Activated naive CD4-positive, alpha-beta T cell treated with anti-CD3 and anti-CD28 coated beads, Interleukin-2, amount 50 U/mL, for 72 hours (primary cell): ENCODE measurements at regions not wholly inside any gene's neighbourhood (a gene's known extent, or its start where the extent isn't known, plus 50 kb on each side); places are given as distances from the start of the nearest gene placed in this dataset.

Experiments used
- ATAC-seq, 2 donors: fragments of 150-1000 bp; cut with Tn5 transposase; 2 replicates each; pipeline ENCODE4 v1.10.0; 2021; ENCODE audit warnings: mild to moderate bottlenecking in 2 of 2, moderate library complexity in 2 of 2
- DNase-seq, 2 donors: peaks; one replicate each; pipeline ENCODE4 v3.0.0; 2021 to 2022; ENCODE audit warnings: low spot score in 2 of 2
- H3K27ac Mint-ChIP-seq, 2 donors: one replicate each; pipeline ENCODE4 v1.8.0; 2022; ENCODE audit warnings: mild to moderate bottlenecking in 2 of 2, mixed read lengths in 2 of 2
- H3K36me3 Mint-ChIP-seq, 2 donors: one replicate each; pipeline ENCODE4 v1.8.0; 2022; ENCODE audit warnings: mixed read lengths in 2 of 2
- H3K9me3 Mint-ChIP-seq, 2 donors: one replicate each; pipeline ENCODE4 v1.8.0; 2022; ENCODE audit warnings: mixed read lengths in 2 of 2

- H3K9me3 Mint-ChIP-seq, result no peaks in the 10 kb centered on the region
- H3K36me3 Mint-ChIP-seq, result peaks cover 0 to 59% of the 10 kb centered on the region in 2 donors
- ATAC-seq, result peak; percentile 59 to 85
- H3K27ac Mint-ChIP-seq, result peak overlapping the region; percentile 44 to 75
- peak in 1 of 2 donors; percentile 77 for DNase-seq
These were observed 56.1 kb upstream of the FUT8 start for GRCh38 chr14:65356327-65356836.

- H3K27ac Mint-ChIP-seq, result peak overlapping the region; percentile 44 to 75
- DNase-seq, result no peak
- peaks cover 4 to 64% of the 10 kb centered on the region in 2 donors for H3K36me3 Mint-ChIP-seq
- ATAC-seq, result no peak
- no peaks in the 10 kb centered on the region for H3K9me3 Mint-ChIP-seq
These were observed 55.4 kb upstream of the FUT8 start for GRCh38 chr14:65357113-65357512.

- DNase-seq (no peak), ATAC-seq (no peak)
- Mint-ChIP-seq H3K9me3 (no peaks in the 10 kb centered on the region), H3K27ac (no peak overlapping the region), H3K36me3 (peaks cover 4 to 65% of the 10 kb centered on the region in 2 donors)
These were observed 54.8 kb upstream of the FUT8 start for GRCh38 chr14:65357689-65358088.

GRCh38 chr14:65359503-65359902 lies 53.0 kb upstream of the FUT8 start:
- peaks cover 4 to 63% of the 10 kb centered on the region in 2 donors for H3K36me3 Mint-ChIP-seq
- no peaks in the 10 kb centered on the region for H3K9me3 Mint-ChIP-seq
- peak in 1 of 2 donors; percentile 58 for ATAC-seq
- peak overlapping the region; percentile 4 to 62 for H3K27ac Mint-ChIP-seq
- no peak for DNase-seq

GRCh38 chr14:65360144-65360784 lies 52.3 kb upstream of the FUT8 start:
- Mint-ChIP-seq H3K36me3 (peaks cover 4 to 63% of the 10 kb centered on the region in 2 donors), H3K27ac (peak overlapping the region in 1 of 2 donors; percentile 2), H3K9me3 (no peaks in the 10 kb centered on the region)
- DNase-seq, result no peak
- peak; percentile 16 to 49 for ATAC-seq

GRCh38 chr14:65361920-65362319 lies 50.6 kb upstream of the FUT8 start:
- ATAC-seq (no peak), DNase-seq (no peak)
- no peaks in the 10 kb centered on the region for H3K9me3 Mint-ChIP-seq
- no peak overlapping the region for H3K27ac Mint-ChIP-seq
- H3K36me3 Mint-ChIP-seq, result peaks cover 4 to 51% of the 10 kb centered on the region in 2 donors
